H1 (cell line): ENCODE measurements at regions not wholly inside any gene's neighbourhood (a gene's known extent, or its start where the extent isn't known, plus 50 kb on each side); places are given as distances from the start of the nearest gene placed in this dataset.

Experiments used
- CBX5 ChIP-seq: fragments of 300-800, 300-1000 bp; sonication (generic); IDR thresholded peaks from 2 replicates; pipeline ENCODE4 v1.7.1; 2016; ENCODE audit warnings: antibody characterized with exemption, low read length, low read depth
- CHD2 ChIP-seq: IDR thresholded peaks from 2 replicates; pipeline ENCODE4 v1.6.1; 2012; ENCODE audit warnings: low read length, improper control_type of control experiment
- FOSL1 ChIP-seq: IDR thresholded peaks from 2 replicates; pipeline ENCODE4 v1.6.1; 2011; ENCODE audit warnings: mild to moderate bottlenecking, low read depth, low read length, moderate library complexity; ENCODE audit not compliant: insufficient read depth
- GABPA ChIP-seq: IDR thresholded peaks from 2 replicates; pipeline ENCODE4 v1.6.1; 2011; ENCODE audit warnings: mild to moderate bottlenecking, low read length, moderate library complexity, borderline replicate concordance; ENCODE audit not compliant: insufficient read depth
- HDAC2 ChIP-seq, 2 experiments: fragments of 300-600 bp in 1 of 2; sonication (generic) in 1 of 2; IDR thresholded peaks; 2 replicates each; pipeline ENCODE4 v1.6.1; 2011 to 2012; ENCODE audit warnings: low read depth in 2 of 2, low read length in 2 of 2, mild to moderate bottlenecking in 2 of 2, moderate library complexity in 2 of 2, borderline replicate concordance in 1 of 2, inconsistent platforms in 1 of 2
- KDM1A ChIP-seq: fragments of 200-600, 300-600 bp; sonication (generic); IDR thresholded peaks from 2 replicates; pipeline ENCODE4 v1.7.1; 2016; ENCODE audit warnings: mild to moderate bottlenecking, low read length, borderline replicate concordance
- RBBP5 ChIP-seq: IDR thresholded peaks from 2 replicates; pipeline ENCODE4 v1.7.1; 2012; ENCODE audit warnings: low read depth, mild to moderate bottlenecking, inconsistent platforms, low read length, moderate library complexity, borderline replicate concordance
- RNF2 ChIP-seq: fragments of 200-900, 300-1000 bp; sonication (generic); IDR thresholded peaks from 2 replicates; pipeline ENCODE4 v1.7.1; 2016; ENCODE audit warnings: borderline replicate concordance, low read depth, mild to moderate bottlenecking, antibody characterized with exemption, low read length; ENCODE audit not compliant: poor library complexity, severe bottlenecking; ENCODE audit errors: missing control alignments
- ZNF274 ChIP-seq: IDR thresholded peaks from 2 replicates; pipeline ENCODE4 v1.7.0; 2012; ENCODE audit warnings: low read length, borderline replicate concordance; ENCODE audit errors: extremely low read depth
- TF ChIP-seq, protein P1 (sequence below): fragments of 300-600 bp; sonication (generic); IDR thresholded peaks from 2 replicates; pipeline ENCODE4 v1.7.1; 2012; ENCODE audit warnings: low read length, moderate library complexity, mild to moderate bottlenecking, inconsistent platforms; ENCODE audit not compliant: insufficient replicate concordance
- TF ChIP-seq, protein P2 (sequence below): IDR thresholded peaks from 2 replicates; pipeline ENCODE4 v1.6.1; 2011; ENCODE audit warnings: low read depth, mild to moderate bottlenecking, low read length; ENCODE audit not compliant: insufficient read depth

DNA sequence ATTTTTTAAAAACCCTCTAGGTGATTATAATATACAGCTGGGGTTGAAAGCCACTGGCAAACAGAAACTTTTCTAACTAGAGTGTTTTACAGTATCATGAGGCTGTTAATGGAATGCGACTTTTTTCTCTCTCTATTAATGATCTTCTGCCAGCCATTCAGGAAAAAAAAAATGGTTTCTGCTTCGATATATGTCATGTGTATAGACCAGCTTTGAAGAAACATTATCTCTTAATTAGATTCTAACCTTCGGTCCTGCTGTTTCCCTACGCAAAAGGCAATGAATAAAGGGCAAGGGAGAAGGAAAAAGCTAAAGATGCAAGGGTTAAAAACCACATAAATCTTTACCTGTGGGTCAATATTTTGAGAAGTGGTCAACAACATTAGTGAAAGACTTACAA lies 1662.1 kb upstream of the TENM3 start (continued):
- TF ChIP-seq, protein P1, sequence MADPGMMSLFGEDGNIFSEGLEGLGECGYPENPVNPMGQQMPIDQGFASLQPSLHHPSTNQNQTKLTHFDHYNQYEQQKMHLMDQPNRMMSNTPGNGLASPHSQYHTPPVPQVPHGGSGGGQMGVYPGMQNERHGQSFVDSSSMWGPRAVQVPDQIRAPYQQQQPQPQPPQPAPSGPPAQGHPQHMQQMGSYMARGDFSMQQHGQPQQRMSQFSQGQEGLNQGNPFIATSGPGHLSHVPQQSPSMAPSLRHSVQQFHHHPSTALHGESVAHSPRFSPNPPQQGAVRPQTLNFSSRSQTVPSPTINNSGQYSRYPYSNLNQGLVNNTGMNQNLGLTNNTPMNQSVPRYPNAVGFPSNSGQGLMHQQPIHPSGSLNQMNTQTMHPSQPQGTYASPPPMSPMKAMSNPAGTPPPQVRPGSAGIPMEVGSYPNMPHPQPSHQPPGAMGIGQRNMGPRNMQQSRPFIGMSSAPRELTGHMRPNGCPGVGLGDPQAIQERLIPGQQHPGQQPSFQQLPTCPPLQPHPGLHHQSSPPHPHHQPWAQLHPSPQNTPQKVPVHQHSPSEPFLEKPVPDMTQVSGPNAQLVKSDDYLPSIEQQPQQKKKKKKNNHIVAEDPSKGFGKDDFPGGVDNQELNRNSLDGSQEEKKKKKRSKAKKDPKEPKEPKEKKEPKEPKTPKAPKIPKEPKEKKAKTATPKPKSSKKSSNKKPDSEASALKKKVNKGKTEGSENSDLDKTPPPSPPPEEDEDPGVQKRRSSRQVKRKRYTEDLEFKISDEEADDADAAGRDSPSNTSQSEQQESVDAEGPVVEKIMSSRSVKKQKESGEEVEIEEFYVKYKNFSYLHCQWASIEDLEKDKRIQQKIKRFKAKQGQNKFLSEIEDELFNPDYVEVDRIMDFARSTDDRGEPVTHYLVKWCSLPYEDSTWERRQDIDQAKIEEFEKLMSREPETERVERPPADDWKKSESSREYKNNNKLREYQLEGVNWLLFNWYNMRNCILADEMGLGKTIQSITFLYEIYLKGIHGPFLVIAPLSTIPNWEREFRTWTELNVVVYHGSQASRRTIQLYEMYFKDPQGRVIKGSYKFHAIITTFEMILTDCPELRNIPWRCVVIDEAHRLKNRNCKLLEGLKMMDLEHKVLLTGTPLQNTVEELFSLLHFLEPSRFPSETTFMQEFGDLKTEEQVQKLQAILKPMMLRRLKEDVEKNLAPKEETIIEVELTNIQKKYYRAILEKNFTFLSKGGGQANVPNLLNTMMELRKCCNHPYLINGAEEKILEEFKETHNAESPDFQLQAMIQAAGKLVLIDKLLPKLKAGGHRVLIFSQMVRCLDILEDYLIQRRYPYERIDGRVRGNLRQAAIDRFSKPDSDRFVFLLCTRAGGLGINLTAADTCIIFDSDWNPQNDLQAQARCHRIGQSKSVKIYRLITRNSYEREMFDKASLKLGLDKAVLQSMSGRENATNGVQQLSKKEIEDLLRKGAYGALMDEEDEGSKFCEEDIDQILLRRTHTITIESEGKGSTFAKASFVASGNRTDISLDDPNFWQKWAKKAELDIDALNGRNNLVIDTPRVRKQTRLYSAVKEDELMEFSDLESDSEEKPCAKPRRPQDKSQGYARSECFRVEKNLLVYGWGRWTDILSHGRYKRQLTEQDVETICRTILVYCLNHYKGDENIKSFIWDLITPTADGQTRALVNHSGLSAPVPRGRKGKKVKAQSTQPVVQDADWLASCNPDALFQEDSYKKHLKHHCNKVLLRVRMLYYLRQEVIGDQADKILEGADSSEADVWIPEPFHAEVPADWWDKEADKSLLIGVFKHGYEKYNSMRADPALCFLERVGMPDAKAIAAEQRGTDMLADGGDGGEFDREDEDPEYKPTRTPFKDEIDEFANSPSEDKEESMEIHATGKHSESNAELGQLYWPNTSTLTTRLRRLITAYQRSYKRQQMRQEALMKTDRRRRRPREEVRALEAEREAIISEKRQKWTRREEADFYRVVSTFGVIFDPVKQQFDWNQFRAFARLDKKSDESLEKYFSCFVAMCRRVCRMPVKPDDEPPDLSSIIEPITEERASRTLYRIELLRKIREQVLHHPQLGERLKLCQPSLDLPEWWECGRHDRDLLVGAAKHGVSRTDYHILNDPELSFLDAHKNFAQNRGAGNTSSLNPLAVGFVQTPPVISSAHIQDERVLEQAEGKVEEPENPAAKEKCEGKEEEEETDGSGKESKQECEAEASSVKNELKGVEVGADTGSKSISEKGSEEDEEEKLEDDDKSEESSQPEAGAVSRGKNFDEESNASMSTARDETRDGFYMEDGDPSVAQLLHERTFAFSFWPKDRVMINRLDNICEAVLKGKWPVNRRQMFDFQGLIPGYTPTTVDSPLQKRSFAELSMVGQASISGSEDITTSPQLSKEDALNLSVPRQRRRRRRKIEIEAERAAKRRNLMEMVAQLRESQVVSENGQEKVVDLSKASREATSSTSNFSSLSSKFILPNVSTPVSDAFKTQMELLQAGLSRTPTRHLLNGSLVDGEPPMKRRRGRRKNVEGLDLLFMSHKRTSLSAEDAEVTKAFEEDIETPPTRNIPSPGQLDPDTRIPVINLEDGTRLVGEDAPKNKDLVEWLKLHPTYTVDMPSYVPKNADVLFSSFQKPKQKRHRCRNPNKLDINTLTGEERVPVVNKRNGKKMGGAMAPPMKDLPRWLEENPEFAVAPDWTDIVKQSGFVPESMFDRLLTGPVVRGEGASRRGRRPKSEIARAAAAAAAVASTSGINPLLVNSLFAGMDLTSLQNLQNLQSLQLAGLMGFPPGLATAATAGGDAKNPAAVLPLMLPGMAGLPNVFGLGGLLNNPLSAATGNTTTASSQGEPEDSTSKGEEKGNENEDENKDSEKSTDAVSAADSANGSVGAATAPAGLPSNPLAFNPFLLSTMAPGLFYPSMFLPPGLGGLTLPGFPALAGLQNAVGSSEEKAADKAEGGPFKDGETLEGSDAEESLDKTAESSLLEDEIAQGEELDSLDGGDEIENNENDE, result no peak
- TF ChIP-seq HDAC2 (IDR thresholded peaks at IDR 0.05; ENCODE audit: borderline replicate concordance in 1 of 2, low read depth in 2 of 2, low read length in 2 of 2) (no peak), GABPA (no peak), RBBP5 (no peak), CBX5 (no peak), ZNF274 (no peak), FOSL1 (no peak), CHD2 (no peak), KDM1A (no peak), RNF2 (no peak)
- TF ChIP-seq, protein P2, sequence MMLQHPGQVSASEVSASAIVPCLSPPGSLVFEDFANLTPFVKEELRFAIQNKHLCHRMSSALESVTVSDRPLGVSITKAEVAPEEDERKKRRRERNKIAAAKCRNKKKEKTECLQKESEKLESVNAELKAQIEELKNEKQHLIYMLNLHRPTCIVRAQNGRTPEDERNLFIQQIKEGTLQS, result no peak
